Fibroblast of lung (primary cell): ENCODE measurements at regions not wholly inside any gene's neighbourhood (a gene's known extent, or its start where the extent isn't known, plus 50 kb on each side); places are given as distances from the start of the nearest gene placed in this dataset.
"Not testable (repeated sequence)": the region's sequence is repeated elsewhere in the genome, so short reads cannot be mapped to it uniquely, and the experiment has no call there.

ENCODE experiments used
- DNase-seq, 2 donors: peaks; one replicate each; pipeline versions ENCODE4 v3.0.0 to v3.0.0-alpha.2; 2010; ENCODE audit warnings: low read depth in 2 of 2
- H2AFZ ChIP-seq: 2 replicates; pipeline ENCODE4 v1.5.1; 2012; ENCODE audit warnings: low read length, control low read depth, inconsistent platforms
- H3K27ac ChIP-seq: 2 replicates; pipeline ENCODE4 v1.5.1; 2011; ENCODE audit warnings: low read length, control low read depth; ENCODE audit not compliant: insufficient read depth
- H3K27me3 ChIP-seq: 2 replicates; pipeline ENCODE4 v1.5.1; 2011; ENCODE audit warnings: mild to moderate bottlenecking, low read length; ENCODE audit not compliant: control insufficient read depth, insufficient read depth
- H3K36me3 ChIP-seq: 2 replicates; pipeline ENCODE4 v1.5.1; 2011; ENCODE audit warnings: low read length; ENCODE audit not compliant: control insufficient read depth, insufficient read depth
- H3K4me1 ChIP-seq: 2 replicates; pipeline ENCODE4 v1.5.1; 2011; ENCODE audit warnings: low read length; ENCODE audit not compliant: control insufficient read depth, insufficient read depth; ENCODE audit errors: extremely low read depth
- H3K4me2 ChIP-seq: 2 replicates; pipeline ENCODE4 v1.5.1; 2011; ENCODE audit warnings: low read length, control low read depth; ENCODE audit not compliant: insufficient read depth; ENCODE audit errors: extremely low read depth
- H3K4me3 ChIP-seq, 4 experiments: fragments of 200-600 bp in 1 of 4; sonication (generic) in 1 of 4; replicated peaks in 1 of 4; 2 replicates each; pipeline ENCODE4 v1.5.1; 2011 to 2016; ENCODE audit warnings: low read length in 4 of 4, low read depth in 3 of 4, mild to moderate bottlenecking in 3 of 4, control low read depth in 2 of 4, inconsistent platforms in 1 of 4, mixed read lengths in 1 of 4; ENCODE audit not compliant: insufficient read depth in 1 of 4; ENCODE audit errors: control extremely low read depth in 1 of 4
- H3K79me2 ChIP-seq: 2 replicates; pipeline ENCODE4 v1.5.1; 2012; ENCODE audit warnings: mild to moderate bottlenecking, low read length, inconsistent platforms; ENCODE audit not compliant: control insufficient read depth, insufficient read depth
- H3K9ac ChIP-seq: 2 replicates; pipeline ENCODE4 v1.5.1; 2011; ENCODE audit warnings: mild to moderate bottlenecking, low read length, control low read depth; ENCODE audit not compliant: insufficient read depth
- H3K9me3 ChIP-seq: 2 replicates; pipeline ENCODE4 v1.5.1; 2012; ENCODE audit warnings: low read depth, low read length; ENCODE audit not compliant: control insufficient read depth, insufficient read depth
- H4K20me1 ChIP-seq: 2 replicates; pipeline ENCODE4 v1.5.1; 2011; ENCODE audit warnings: low read length; ENCODE audit not compliant: control insufficient read depth, insufficient read depth; ENCODE audit errors: extremely low read depth
- CTCF ChIP-seq, 2 donors: IDR thresholded peaks in 1 of 2; conservative IDR thresholded peaks in 1 of 2; 1 replicate in 1 of 2; 2 replicates in 1 of 2; pipeline ENCODE4 v1.5.1; 2011 to 2012; ENCODE audit warnings: low read length in 2 of 2, control low read depth in 1 of 2, inconsistent platforms in 1 of 2, low read depth in 1 of 2, mild to moderate bottlenecking in 1 of 2
- EZH2 ChIP-seq: IDR thresholded peaks from 2 replicates; pipeline ENCODE4 v1.5.1; 2012; ENCODE audit warnings: low read length, control low read depth, mild to moderate bottlenecking; ENCODE audit errors: missing control alignments

GRCh38 chr3:194894538-194894937 lies 208.9 kb downstream of the FAM43A start:
- no peak overlapping the region for H2AFZ ChIP-seq
- no peak for DNase-seq
- no peak overlapping the region for H3K4me3 ChIP-seq
- no peak overlapping the region for H3K4me2 ChIP-seq
- no peak overlapping the region for H3K9ac ChIP-seq
- no peak overlapping the region for H3K27ac ChIP-seq
- no peaks in the 10 kb centered on the region for H3K9me3 ChIP-seq
- no peaks in the 10 kb centered on the region for H3K27me3 ChIP-seq
- no peaks in the 10 kb centered on the region for H3K79me2 ChIP-seq
- no peaks in the 10 kb centered on the region for H4K20me1 ChIP-seq
- H3K4me1 ChIP-seq: no peaks in the 10 kb centered on the region
- TF ChIP-seq EZH2 (no peak), CTCF (conservative IDR thresholded peaks at IDR 0.05 in 1 of 2, IDR thresholded peaks at IDR 0.05 in 1 of 2; ENCODE audit: low read depth in 1 of 2, low read length in 2 of 2) (no peak)
- H3K36me3 ChIP-seq: no peaks in the 10 kb centered on the region

GRCh38 chr3:194900854-194901522 lies 215.3 kb downstream of the FAM43A start:
- no peak overlapping the region for H3K4me3 ChIP-seq
- H4K20me1 ChIP-seq: no peaks in the 10 kb centered on the region
- H2AFZ ChIP-seq: no peak overlapping the region
- H3K4me2 ChIP-seq: no peak overlapping the region
- H3K9me3 ChIP-seq: no peaks in the 10 kb centered on the region
- TF ChIP-seq CTCF (conservative IDR thresholded peaks at IDR 0.05 in 1 of 2, IDR thresholded peaks at IDR 0.05 in 1 of 2; ENCODE audit: low read depth in 1 of 2, low read length in 2 of 2) (no peak), EZH2 (no peak)
- DNase-seq: no peak
- H3K36me3 ChIP-seq: no peaks in the 10 kb centered on the region
- no peak overlapping the region for H3K27ac ChIP-seq
- H3K27me3 ChIP-seq: no peaks in the 10 kb centered on the region
- no peaks in the 10 kb centered on the region for H3K79me2 ChIP-seq
- H3K4me1 ChIP-seq: no peaks in the 10 kb centered on the region
- H3K9ac ChIP-seq: no peak overlapping the region

- H3K79me2 ChIP-seq, H3K4me3 ChIP-seq, H3K36me3 ChIP-seq, H3K9ac ChIP-seq, H3K4me2 ChIP-seq, H3K27ac ChIP-seq, DNase-seq, H4K20me1 ChIP-seq, H3K4me1 ChIP-seq, H2AFZ ChIP-seq, H3K9me3 ChIP-seq, H3K27me3 ChIP-seq: not testable (repeated sequence)
These were observed 217.8 kb downstream of the FAM43A start for GRCh38 chr3:194903447-194903846.

GRCh38 chr3:194904999-194905398 lies 219.3 kb downstream of the FAM43A start:
- H3K36me3 ChIP-seq, H3K4me3 ChIP-seq, H4K20me1 ChIP-seq, H3K4me2 ChIP-seq, H3K9ac ChIP-seq, H3K27me3 ChIP-seq, H3K27ac ChIP-seq, H3K79me2 ChIP-seq, DNase-seq, H3K9me3 ChIP-seq, H2AFZ ChIP-seq, H3K4me1 ChIP-seq: not testable (repeated sequence)
